Naive thymus-derived CD8-positive, alpha-beta T cell (primary cell): ENCODE measurements at regions not wholly inside any gene's neighbourhood (a gene's known extent, or its start where the extent isn't known, plus 50 kb on each side); places are given as distances from the start of the nearest gene placed in this dataset.
"Not testable (repeated sequence)": the region's sequence is repeated elsewhere in the genome, so short reads cannot be mapped to it uniquely, and the experiment has no call there.

Experiments
- ATAC-seq, 2 donors: fragments of 150-1000 bp; cut with Tn5 transposase in 1 of 2; sonication (Bioruptor Pico), chemical (Tn5 transposase) in 1 of 2; 1 replicate in 1 of 2; 2 replicates in 1 of 2; pipeline ENCODE4 v1.10.0; 2021; ENCODE audit warnings: mild to moderate bottlenecking in 2 of 2, moderate library complexity in 2 of 2
- POLR2A ChIA-PET: fragments of 350-600 bp; sonication (Branson Sonifier 250); formaldehyde crosslinking; loops from one replicate; lab custom pipeline; 2021; ENCODE audit warnings: antibody characterized with exemption; lab: Charles Lee
- DNase-seq, 10 donors: peaks; one replicate each; pipeline versions ENCODE4 v3.0.0 to v3.0.0-alpha.2; 2020 to 2022
- H3K27ac Mint-ChIP-seq, 10 donors: one replicate each; pipeline ENCODE4 v1.8.0; 2020 to 2022; ENCODE audit warnings: mild to moderate bottlenecking in 10 of 10, mixed read lengths in 10 of 10, moderate library complexity in 4 of 10, inconsistent platforms in 1 of 10
- H3K27me3 Mint-ChIP-seq, 5 donors: one replicate each; pipeline ENCODE4 v1.8.0; 2021 to 2022; ENCODE audit warnings: mixed read lengths in 5 of 5
- H3K36me3 Mint-ChIP-seq, 3 donors: one replicate each; pipeline ENCODE4 v1.8.0; 2020 to 2022; ENCODE audit warnings: mixed read lengths in 3 of 3, mild to moderate bottlenecking in 2 of 3, inconsistent platforms in 1 of 3
- H3K4me1 Mint-ChIP-seq, 4 donors: one replicate each; pipeline ENCODE4 v1.8.0; 2021 to 2022; ENCODE audit warnings: mixed read lengths in 4 of 4
- H3K4me3 Mint-ChIP-seq, 10 donors: one replicate each; pipeline ENCODE4 v1.8.0; 2020 to 2022; ENCODE audit warnings: mild to moderate bottlenecking in 10 of 10, mixed read lengths in 10 of 10, moderate library complexity in 6 of 10, inconsistent platforms in 1 of 10
- H3K9me3 Mint-ChIP-seq, 9 donors: one replicate each; pipeline ENCODE4 v1.8.0; 2020 to 2022; ENCODE audit warnings: mixed read lengths in 9 of 9, mild to moderate bottlenecking in 3 of 9, inconsistent platforms in 1 of 9, moderate library complexity in 1 of 9

GRCh38 chr5:174491761-174492350 lies 232.5 kb upstream of the MSX2 start:
- H3K4me3 Mint-ChIP-seq, result no peak overlapping the region
- no peak for ATAC-seq
- H3K9me3 Mint-ChIP-seq, result peaks cover 0 to 7% (median 2%) of the 10 kb centered on the region in 9 donors
- no peak for DNase-seq
- H3K4me1 Mint-ChIP-seq, result no peaks in the 10 kb centered on the region
- H3K27me3 Mint-ChIP-seq, result peaks cover 0 to 9% (median 2%) of the 10 kb centered on the region in 5 donors
- POLR2A ChIA-PET, result no interaction called here
- H3K27ac Mint-ChIP-seq, result no peak overlapping the region
- no peaks in the 10 kb centered on the region for H3K36me3 Mint-ChIP-seq

GRCh38 chr5:174493530-174493929 lies 230.9 kb upstream of the MSX2 start:
- ATAC-seq (no peak), DNase-seq (no peak)
- H3K36me3 Mint-ChIP-seq, result peaks cover 0 to 7% (median 5%) of the 10 kb centered on the region in 3 donors
- H3K27ac Mint-ChIP-seq, result no peak overlapping the region
- peaks cover 0 to 16% (median 10%) of the 10 kb centered on the region in 9 donors for H3K9me3 Mint-ChIP-seq
- POLR2A ChIA-PET, result no interaction called here
- peaks cover 0 to 2% (median 0%) of the 10 kb centered on the region in 5 donors for H3K27me3 Mint-ChIP-seq
- no peak overlapping the region for H3K4me3 Mint-ChIP-seq
- H3K4me1 Mint-ChIP-seq, result no peaks in the 10 kb centered on the region

DNA sequence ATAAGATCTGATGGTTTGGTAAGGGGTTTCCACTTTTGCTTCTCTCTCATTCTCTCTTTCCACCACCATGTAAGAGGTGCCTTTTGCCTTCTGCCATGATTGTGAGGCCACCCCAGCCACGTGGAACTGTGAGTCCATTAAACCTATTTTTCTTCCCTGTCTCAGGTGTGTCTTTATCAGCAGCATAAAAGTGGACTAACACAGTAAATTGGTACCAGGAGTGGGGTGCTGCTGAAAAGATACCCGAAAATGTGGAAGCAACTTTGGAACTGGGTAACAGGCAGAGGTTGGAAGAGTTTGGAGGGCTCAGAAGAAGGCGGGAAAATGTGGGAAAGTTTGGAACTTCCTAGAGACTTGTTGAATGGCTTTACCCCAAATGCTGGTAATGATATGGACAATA lies 226.4 kb upstream of the MSX2 start:
- POLR2A ChIA-PET, result not testable (repeated sequence)
- H3K36me3 Mint-ChIP-seq, result peaks cover 0 to 19% (median 5%) of the 10 kb centered on the region in 3 donors

GRCh38 chr5:174498575-174498974 lies 225.8 kb upstream of the MSX2 start:
- POLR2A ChIA-PET, ATAC-seq, H3K4me3 Mint-ChIP-seq, H3K4me1 Mint-ChIP-seq, DNase-seq, H3K27ac Mint-ChIP-seq: not testable (repeated sequence)
- H3K36me3 Mint-ChIP-seq, result peaks cover 0 to 19% (median 5%) of the 10 kb centered on the region in 3 donors
- peaks cover 2 to 47% (median 19%) of the 10 kb centered on the region in 9 donors for H3K9me3 Mint-ChIP-seq
- H3K27me3 Mint-ChIP-seq, result peaks cover 0 to 13% (median 6%) of the 10 kb centered on the region in 5 donors

More for the DNA sequence above, 226.4 kb upstream of the MSX2 start:
- not testable (repeated sequence) for ATAC-seq, DNase-seq, H3K27ac Mint-ChIP-seq, H3K4me3 Mint-ChIP-seq, H3K4me1 Mint-ChIP-seq
- H3K27me3 Mint-ChIP-seq, result peaks cover 0 to 13% (median 7%) of the 10 kb centered on the region in 5 donors
- H3K9me3 Mint-ChIP-seq, result peaks cover 2 to 47% (median 19%) of the 10 kb centered on the region in 9 donors

- POLR2A ChIA-PET, result no interaction called here
- H3K27me3 Mint-ChIP-seq, result peaks cover 2 to 13% (median 8%) of the 10 kb centered on the region in 5 donors
- no peaks in the 10 kb centered on the region for H3K4me1 Mint-ChIP-seq
Measured at GRCh38 chr5:174500636-174501035, 223.7 kb upstream of the MSX2 start.

DNA sequence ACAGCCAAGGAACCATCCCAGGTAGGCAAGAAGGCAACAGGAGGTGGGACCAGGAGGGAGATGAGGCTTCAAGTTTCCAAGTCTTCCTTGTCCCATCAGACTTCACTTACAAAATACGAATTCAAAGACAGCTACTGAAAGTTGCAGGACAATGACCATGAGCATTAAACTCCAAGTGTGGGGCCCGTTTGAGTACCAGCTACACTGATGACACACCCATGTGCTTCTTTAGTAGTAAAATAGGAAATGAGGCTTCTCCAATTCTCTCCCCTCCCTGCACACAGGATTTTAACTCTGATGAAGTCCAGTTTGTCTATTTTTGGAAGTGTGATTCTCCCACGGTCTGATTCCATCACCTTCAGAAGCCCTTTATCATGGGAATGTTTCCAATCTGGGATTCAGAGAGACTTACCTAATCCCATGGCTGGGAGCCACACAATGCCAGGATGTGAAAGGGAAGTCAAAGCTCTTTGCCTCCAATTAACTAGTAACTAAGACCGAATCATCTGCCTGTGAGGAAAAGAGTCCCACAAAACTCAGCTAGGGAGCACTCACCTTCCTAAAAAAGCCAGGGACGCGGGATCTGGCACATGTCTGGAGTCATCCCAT lies 222.8 kb upstream of the MSX2 start:
- Mint-ChIP-seq H3K36me3 (peaks cover 0 to 19% (median 5%) of the 10 kb centered on the region in 3 donors), H3K27me3 (peaks cover 2 to 16% (median 8%) of the 10 kb centered on the region in 5 donors), H3K9me3 (peaks cover 2 to 47% (median 19%) of the 10 kb centered on the region in 9 donors), H3K4me3 (no peak overlapping the region), H3K4me1 (no peaks in the 10 kb centered on the region), H3K27ac (no peak overlapping the region)
- ATAC-seq (no peak), DNase-seq (no peak)
- POLR2A ChIA-PET, result no interaction called here

More at GRCh38 chr5:174500636-174501035, 223.7 kb upstream of the MSX2 start:
- DNase-seq (no peak), ATAC-seq (no peak)
- Mint-ChIP-seq H3K9me3 (peaks cover 2 to 47% (median 19%) of the 10 kb centered on the region in 9 donors), H3K36me3 (peaks cover 0 to 19% (median 5%) of the 10 kb centered on the region in 3 donors), H3K4me3 (no peak overlapping the region), H3K27ac (no peak overlapping the region)

- H3K27me3 Mint-ChIP-seq, result peaks cover 3 to 16% (median 8%) of the 10 kb centered on the region in 5 donors
- peaks cover 0 to 15% (median 2%) of the 10 kb centered on the region in 3 donors for H3K36me3 Mint-ChIP-seq
- H3K4me1 Mint-ChIP-seq, result no peaks in the 10 kb centered on the region
- peaks cover 2 to 36% (median 11%) of the 10 kb centered on the region in 9 donors for H3K9me3 Mint-ChIP-seq
- POLR2A ChIA-PET, result no interaction called here
- H3K4me3 Mint-ChIP-seq, result no peak overlapping the region
- ATAC-seq (no peak), DNase-seq (no peak)
- no peak overlapping the region for H3K27ac Mint-ChIP-seq
Measured at GRCh38 chr5:174503086-174503460, 221.3 kb upstream of the MSX2 start.

GRCh38 chr5:174503461-174504265 lies 220.7 kb upstream of the MSX2 start:
- ATAC-seq, result no peak
- DNase-seq, result no peak
- POLR2A ChIA-PET, result no interaction called here
- H3K4me1 Mint-ChIP-seq, result no peaks in the 10 kb centered on the region
- H3K4me3 Mint-ChIP-seq, result no peak overlapping the region
- H3K27me3 Mint-ChIP-seq, result peaks cover 3 to 20% (median 8%) of the 10 kb centered on the region in 5 donors
- H3K9me3 Mint-ChIP-seq, result peaks cover 2 to 30% (median 11%) of the 10 kb centered on the region in 9 donors
- peaks cover 0 to 12% (median 0%) of the 10 kb centered on the region in 3 donors for H3K36me3 Mint-ChIP-seq
- no peak overlapping the region for H3K27ac Mint-ChIP-seq

DNA sequence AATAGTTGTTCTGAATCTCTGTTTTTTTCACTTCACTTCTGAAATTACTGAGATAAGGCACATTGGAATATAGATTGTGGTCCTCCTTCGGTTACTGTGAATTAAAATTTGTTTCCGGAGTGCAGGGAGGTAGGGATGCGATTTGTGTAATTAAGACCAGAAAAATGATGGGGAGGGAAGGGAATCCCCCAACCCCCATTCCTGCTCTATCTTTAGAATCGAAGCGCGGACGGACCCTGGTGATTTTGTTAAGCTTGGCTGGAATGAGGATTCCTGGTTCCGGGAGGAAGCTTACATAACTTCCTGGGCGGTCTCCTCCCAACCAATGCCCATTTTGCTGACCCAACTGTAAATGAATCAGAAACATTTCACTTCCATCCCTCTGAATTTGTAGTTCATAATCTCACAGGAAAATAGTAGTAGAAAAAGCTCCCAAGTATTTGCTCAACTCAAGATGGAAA lies 220.1 kb upstream of the MSX2 start:
- peaks cover 5 to 26% (median 8%) of the 10 kb centered on the region in 5 donors for H3K27me3 Mint-ChIP-seq
- no peak overlapping the region for H3K27ac Mint-ChIP-seq
- peaks cover 2 to 25% (median 11%) of the 10 kb centered on the region in 9 donors for H3K9me3 Mint-ChIP-seq
- POLR2A ChIA-PET, result no interaction called here
- no peak for DNase-seq
- no peak overlapping the region for H3K4me3 Mint-ChIP-seq
- H3K4me1 Mint-ChIP-seq, result no peaks in the 10 kb centered on the region
- peaks cover 0 to 12% (median 0%) of the 10 kb centered on the region in 3 donors for H3K36me3 Mint-ChIP-seq
- no peak for ATAC-seq

- Mint-ChIP-seq H3K9me3 (peaks cover 0 to 12% (median 2%) of the 10 kb centered on the region in 9 donors), H3K4me1 (no peaks in the 10 kb centered on the region), H3K27me3 (peaks cover 5 to 39% (median 8%) of the 10 kb centered on the region in 5 donors), H3K4me3 (no peak overlapping the region), H3K27ac (no peak overlapping the region), H3K36me3 (peaks cover 0 to 1% (median 0%) of the 10 kb centered on the region in 3 donors)
- DNase-seq (no peak), ATAC-seq (no peak)
- POLR2A ChIA-PET, result no interaction called here
Measured at GRCh38 chr5:174505621-174506020, 218.8 kb upstream of the MSX2 start.

DNA sequence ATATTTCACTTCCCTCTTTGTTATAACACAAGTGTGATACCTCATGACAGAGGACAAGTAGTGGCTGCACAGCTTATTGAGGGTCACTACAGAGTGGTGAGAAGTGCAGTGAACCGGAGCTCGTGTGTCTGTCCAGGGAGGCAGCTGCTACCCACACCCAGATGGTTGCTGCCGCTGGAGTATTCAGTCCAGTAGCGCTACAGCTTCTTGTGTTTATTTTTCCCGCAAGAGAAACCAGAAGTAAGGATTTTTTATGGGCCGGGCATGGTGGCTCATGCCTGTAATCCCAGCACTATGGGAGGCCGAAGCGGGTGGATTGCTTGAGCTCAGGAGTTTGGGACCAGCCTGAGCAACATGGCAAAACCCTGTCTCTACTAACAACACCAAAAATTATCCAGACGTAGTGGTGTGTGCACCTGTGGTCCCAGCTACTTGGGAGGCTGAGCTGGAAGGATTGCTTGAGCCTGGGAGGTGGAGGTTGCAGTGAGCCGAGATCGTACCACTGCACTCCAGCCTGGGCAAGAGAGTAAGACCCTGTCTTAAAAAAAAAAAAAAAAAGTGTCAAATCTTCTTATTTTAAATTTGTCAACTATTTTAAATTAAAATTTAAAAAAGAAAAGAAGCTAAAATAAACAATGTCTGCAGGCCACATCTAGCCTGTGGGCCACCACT lies 213.5 kb upstream of the MSX2 start:
- not testable (repeated sequence) for DNase-seq, H3K27ac Mint-ChIP-seq, ATAC-seq, H3K4me3 Mint-ChIP-seq, H3K36me3 Mint-ChIP-seq, H3K9me3 Mint-ChIP-seq, H3K4me1 Mint-ChIP-seq
- POLR2A ChIA-PET, result interaction anchor here (0.6 kb wide), 1 partner anchor 78 kb away, joined by 4 read pairs; no protein-coding TSS in a partner anchor
- peaks cover 2 to 31% (median 5%) of the 10 kb centered on the region in 5 donors for H3K27me3 Mint-ChIP-seq

DNA sequence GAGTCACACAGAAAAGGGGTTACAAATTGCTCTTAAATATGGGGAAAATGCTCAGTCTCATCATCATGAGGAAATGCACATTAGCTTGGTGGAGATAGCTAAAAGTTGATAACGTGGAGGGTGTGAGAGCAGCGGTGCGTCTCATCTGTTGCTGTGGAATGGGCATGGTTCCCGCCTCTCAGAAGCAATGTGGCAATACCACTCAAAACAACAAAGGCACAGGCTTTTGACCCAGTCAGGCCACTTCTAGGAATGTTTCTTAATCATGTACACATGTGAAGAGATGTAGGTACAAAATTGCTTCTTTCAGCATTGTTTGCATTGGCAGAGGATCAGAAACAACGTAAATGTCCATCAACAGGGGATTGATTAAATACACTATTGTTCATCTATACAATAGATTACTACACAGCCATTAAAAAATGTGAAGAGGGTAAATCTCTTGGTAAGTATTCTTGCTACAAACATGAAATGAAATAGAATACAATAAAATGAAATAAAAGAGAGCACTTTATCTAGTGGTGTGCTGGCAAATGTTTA lies 212.6 kb upstream of the MSX2 start:
- ATAC-seq, result no peak
- no peak for DNase-seq
- Mint-ChIP-seq H3K27ac (no peak overlapping the region), H3K36me3 (peaks cover 0 to 2% (median 0%) of the 10 kb centered on the region in 3 donors), H3K9me3 (peaks cover 0 to 13% (median 3%) of the 10 kb centered on the region in 9 donors), H3K27me3 (peaks cover 2 to 34% (median 5%) of the 10 kb centered on the region in 5 donors), H3K4me1 (no peaks in the 10 kb centered on the region), H3K4me3 (no peak overlapping the region)
- POLR2A ChIA-PET, result no interaction called here
